ENCODE measurements at regions not wholly inside any gene's neighbourhood (a gene's known extent, or its start where the extent isn't known, plus 50 kb on each side); places are given as distances from the start of the nearest gene placed in this dataset.

DNA sequence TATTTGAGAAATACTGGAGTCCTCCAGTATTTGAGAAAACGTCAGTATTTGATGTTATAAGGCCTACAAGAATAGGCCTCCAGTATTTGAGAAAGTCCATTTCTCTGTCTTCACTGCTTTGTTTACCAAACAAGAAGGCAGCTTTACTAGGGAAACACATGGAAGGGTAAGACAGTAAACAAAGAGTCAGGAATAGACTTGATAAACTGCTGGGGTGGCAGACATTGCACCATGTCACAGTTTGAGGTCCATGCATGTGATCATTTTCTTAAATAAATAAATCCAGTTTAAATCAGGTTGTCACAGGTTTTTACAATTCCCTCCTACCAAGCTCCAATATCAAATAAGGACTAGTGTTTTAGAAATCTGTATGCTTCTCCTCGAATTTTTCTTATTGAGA, 1431.0 kb upstream of the SPRY2 start:
- intact Hi-C loops (cut with micrococcal nuclease), result no loop called here
- FAIRE-seq, result no peak

DNA sequence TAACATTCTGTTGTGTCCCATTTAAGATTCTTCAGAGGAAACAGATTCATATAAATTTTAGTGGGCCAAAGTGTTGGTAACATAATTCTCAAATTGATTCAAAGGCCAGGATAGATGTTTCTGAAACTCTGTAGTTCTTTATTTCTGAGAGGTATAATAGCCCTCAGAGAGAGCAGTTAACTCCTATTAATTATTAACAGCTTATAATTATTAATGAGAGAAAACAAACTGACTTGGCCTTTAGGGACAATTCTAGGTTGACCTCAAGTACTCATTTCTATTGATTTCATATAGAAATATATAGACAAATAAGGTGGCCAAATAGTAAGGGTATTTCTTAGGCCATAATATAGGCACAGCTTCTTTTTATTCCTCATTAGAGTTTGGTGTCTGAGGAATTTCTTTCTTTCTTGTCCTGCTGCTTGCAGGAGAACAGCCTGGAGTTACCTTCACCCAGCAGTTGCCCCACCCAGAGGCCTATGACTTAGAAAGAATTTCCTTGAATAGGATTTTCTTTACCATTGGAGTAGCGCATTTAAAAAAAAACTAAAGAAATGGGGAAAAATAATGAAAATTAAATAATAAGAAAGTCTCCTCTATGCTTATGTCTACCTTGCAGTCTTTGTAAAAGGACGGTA, 1430.1 kb upstream of the SPRY2 start:
- no peak overlapping the region for H3K4me3 ChIP-seq (replicated peaks in 1 of 3; ENCODE audit: insufficient read depth in 1 of 3, low read depth in 1 of 3, low read length in 3 of 3)
- dilution Hi-C loops (cut with MboI; ENCODE audit: extremely low pct_ligation_motif_present, low sequenced_read_pairs), result no loop called here
- ChIA-PET CTCF (no interaction called here), POLR2A (no interaction called here)
- DNase-seq (ENCODE audit: low read depth, low spot score) (no peak), FAIRE-seq (no peak)
- H3K9me3 ChIP-seq (replicated peaks; ENCODE audit: control insufficient read depth, insufficient read depth, low read length), result no peaks in the 10 kb centered on the region
- no peaks in the 10 kb centered on the region for H3K9me1 ChIP-seq (replicated peaks; ENCODE audit: control insufficient read depth, extremely low read depth, insufficient read depth, low read length)
- H3K27ac ChIP-seq (ENCODE audit: insufficient read depth, low read depth, low read length), result no peak overlapping the region
- no peaks in the 10 kb centered on the region for H3K4me1 ChIP-seq (ENCODE audit: control insufficient read depth, extremely low read depth, insufficient read depth, low read length)
- H3K9ac ChIP-seq (replicated peaks; ENCODE audit: extremely low read depth, insufficient read depth, low read length), result no peak overlapping the region
- intact Hi-C loops (cut with micrococcal nuclease), result no loop called here
- H3K79me2 ChIP-seq (ENCODE audit: control insufficient read depth, insufficient read depth, low read length), result no peaks in the 10 kb centered on the region
- H3K27me3 ChIP-seq (ENCODE audit: control insufficient read depth in 2 of 2, insufficient read depth in 2 of 2, low read length in 2 of 2), result no peaks in the 10 kb centered on the region
- TF ChIP-seq JUN (IDR thresholded peaks at IDR 0.05; ENCODE audit: borderline replicate concordance, insufficient read depth, insufficient read length, low read depth), result no peak
- no peak for TF ChIP-seq EZH2 (IDR thresholded peaks at IDR 0.05; ENCODE audit: borderline replicate concordance, low read depth, low read length, severe bottlenecking)
- no peak for TF ChIP-seq MYC (IDR thresholded peaks at IDR 0.05; ENCODE audit: low read depth, low read length)
- no peak overlapping the region for H3K4me2 ChIP-seq (ENCODE audit: insufficient read depth, low read length)
- H3K36me3 ChIP-seq (ENCODE audit: control insufficient read depth in 2 of 2, extremely low read depth in 1 of 2, insufficient read depth in 2 of 2, low read length in 2 of 2), result no peaks in the 10 kb centered on the region
- H4K20me1 ChIP-seq (replicated peaks; ENCODE audit: control insufficient read depth, extremely low read depth, insufficient read depth, low read length), result no peaks in the 10 kb centered on the region
- H2AFZ ChIP-seq (ENCODE audit: low read depth, low read length), result no peak overlapping the region
- no TSS peak for BruUV-seq (replicated peaks)

More for the DNA sequence above, 1431.0 kb upstream of the SPRY2 start:
- no peaks in the 10 kb centered on the region for H3K36me3 ChIP-seq (ENCODE audit: control insufficient read depth in 2 of 2, extremely low read depth in 1 of 2, insufficient read depth in 2 of 2, low read length in 2 of 2)
- H2AFZ ChIP-seq (ENCODE audit: low read depth, low read length), result no peak overlapping the region
- dilution Hi-C loops (cut with MboI; ENCODE audit: extremely low pct_ligation_motif_present, low sequenced_read_pairs), result no loop called here
- no peak for DNase-seq (ENCODE audit: low read depth, low spot score)
- H3K9me3 ChIP-seq (replicated peaks; ENCODE audit: control insufficient read depth, insufficient read depth, low read length), result no peaks in the 10 kb centered on the region
- BruUV-seq (replicated peaks), result no TSS peak
- no peak overlapping the region for H3K4me3 ChIP-seq (replicated peaks in 1 of 3; ENCODE audit: insufficient read depth in 1 of 3, low read depth in 1 of 3, low read length in 3 of 3)
- H3K27ac ChIP-seq (ENCODE audit: insufficient read depth, low read depth, low read length), result no peak overlapping the region
- ChIA-PET POLR2A (no interaction called here), CTCF (no interaction called here)
- H3K4me2 ChIP-seq (ENCODE audit: insufficient read depth, low read length), result no peak overlapping the region
- H3K9me1 ChIP-seq (replicated peaks; ENCODE audit: control insufficient read depth, extremely low read depth, insufficient read depth, low read length), result no peaks in the 10 kb centered on the region
- no peaks in the 10 kb centered on the region for H3K4me1 ChIP-seq (ENCODE audit: control insufficient read depth, extremely low read depth, insufficient read depth, low read length)
- no peaks in the 10 kb centered on the region for H3K79me2 ChIP-seq (ENCODE audit: control insufficient read depth, insufficient read depth, low read length)
- no peak overlapping the region for H3K9ac ChIP-seq (replicated peaks; ENCODE audit: extremely low read depth, insufficient read depth, low read length)
- TF ChIP-seq POLR2A (IDR thresholded peaks at IDR 0.05; ENCODE audit: low read depth, low read length) (no peak), JUN (IDR thresholded peaks at IDR 0.05; ENCODE audit: borderline replicate concordance, insufficient read depth, insufficient read length, low read depth) (no peak), EZH2 (IDR thresholded peaks at IDR 0.05; ENCODE audit: borderline replicate concordance, low read depth, low read length, severe bottlenecking) (no peak)
- TF ChIP-seq, protein P1, sequence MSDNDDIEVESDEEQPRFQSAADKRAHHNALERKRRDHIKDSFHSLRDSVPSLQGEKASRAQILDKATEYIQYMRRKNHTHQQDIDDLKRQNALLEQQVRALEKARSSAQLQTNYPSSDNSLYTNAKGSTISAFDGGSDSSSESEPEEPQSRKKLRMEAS (IDR thresholded peaks at IDR 0.05; ENCODE audit: insufficient read depth, insufficient read length), result no peak
- no peaks in the 10 kb centered on the region for H4K20me1 ChIP-seq (replicated peaks; ENCODE audit: control insufficient read depth, extremely low read depth, insufficient read depth, low read length)
- H3K27me3 ChIP-seq (ENCODE audit: control insufficient read depth in 2 of 2, insufficient read depth in 2 of 2, low read length in 2 of 2), result no peaks in the 10 kb centered on the region

Data from endothelial cell of umbilical vein (primary cell).